Hypothalamus (tissue), 51 donors: ENCODE measurements at regions not wholly inside any gene's neighbourhood (a gene's known extent, or its start where the extent isn't known, plus 50 kb on each side); places are given as distances from the start of the nearest gene placed in this dataset.

Source experiments
- DNase-seq, 51 donors: peaks; one replicate each; lab custom pipeline; 2025; lab: John Stamatoyannopoulos, UW

- DNase-seq, result no peak
These were observed 180.3 kb upstream of the ROBO2 start for GRCh38 chr3:76859596-76859995.

- no peak for DNase-seq
These were observed 175.5 kb upstream of the ROBO2 start for GRCh38 chr3:76864355-76864754.

GRCh38 chr3:76866729-76867408, 173.0 kb upstream of the ROBO2 start:
- DNase-seq, result no peak

- DNase-seq, result no peak
These were observed 170.0 kb upstream of the ROBO2 start for GRCh38 chr3:76869726-76870384.

GRCh38 chr3:76871655-76872054, 168.2 kb upstream of the ROBO2 start:
- no peak for DNase-seq

- DNase-seq, result no peak
These were observed 166.9 kb upstream of the ROBO2 start for GRCh38 chr3:76872999-76873398.

- no peak for DNase-seq
These were observed 166.2 kb upstream of the ROBO2 start for GRCh38 chr3:76873532-76874242.

- DNase-seq, result no peak
These were observed 159.9 kb upstream of the ROBO2 start for GRCh38 chr3:76879959-76880358.

GRCh38 chr3:76886761-76887500, 153.0 kb upstream of the ROBO2 start:
- no peak for DNase-seq

GRCh38 chr3:76888856-76889255, 151.0 kb upstream of the ROBO2 start:
- peak in 1 of 51 donors; percentile 14 for DNase-seq

GRCh38 chr3:76889911-76890310, 150.0 kb upstream of the ROBO2 start:
- DNase-seq, result no peak

GRCh38 chr3:76897076-76897475, 142.8 kb upstream of the ROBO2 start:
- DNase-seq, result no peak

- DNase-seq, result no peak
These were observed 139.3 kb upstream of the ROBO2 start for GRCh38 chr3:76900596-76900995.

- no peak for DNase-seq
These were observed 131.7 kb upstream of the ROBO2 start for GRCh38 chr3:76908156-76908555.

- no peak for DNase-seq
These were observed 127.0 kb upstream of the ROBO2 start for GRCh38 chr3:76912841-76913383.

GRCh38 chr3:76917436-76917835, 122.5 kb upstream of the ROBO2 start:
- DNase-seq, result peak in 1 of 51 donors; percentile 2

- no peak for DNase-seq
These were observed 119.4 kb upstream of the ROBO2 start for GRCh38 chr3:76920511-76920910.

- DNase-seq, result no peak
These were observed 116.4 kb upstream of the ROBO2 start for GRCh38 chr3:76923485-76923884.

- DNase-seq, result no peak
These were observed 109.2 kb upstream of the ROBO2 start for GRCh38 chr3:76930712-76931111.

- DNase-seq, result no peak
These were observed 106.7 kb upstream of the ROBO2 start for GRCh38 chr3:76933245-76933644.

GRCh38 chr3:76938962-76939361, 100.9 kb upstream of the ROBO2 start:
- no peak for DNase-seq
